ENCODE measurements at regions not wholly inside any gene's neighbourhood (a gene's known extent, or its start where the extent isn't known, plus 50 kb on each side); places are given as distances from the start of the nearest gene placed in this dataset.
"Not testable (repeated sequence)": the region's sequence is repeated elsewhere in the genome, so short reads cannot be mapped to it uniquely, and the experiment has no call there.

DNA sequence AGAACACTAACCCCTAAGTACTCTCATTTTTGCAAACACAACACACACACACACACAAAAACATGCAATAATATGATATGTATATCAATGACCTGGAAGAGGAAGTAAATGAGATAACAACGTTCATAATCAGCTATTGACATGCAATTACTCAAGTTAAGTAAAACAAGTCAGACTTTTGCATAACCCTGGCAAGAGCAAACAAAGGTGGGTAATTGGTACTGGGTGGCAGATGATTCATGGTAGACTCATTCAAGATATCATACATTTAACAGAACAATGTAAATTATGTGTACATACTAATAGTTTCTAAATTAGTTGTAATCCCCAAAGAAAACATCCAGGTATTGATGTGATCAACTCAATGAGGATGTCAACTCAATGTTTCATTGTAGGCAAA, 508.8 kb downstream of the DACH1 start:
- Histone ChIP-seq H3K9me3 (ENCODE audit: insufficient read depth, low read length) (no peaks in the 10 kb centered on the region), H3K9ac (ENCODE audit: insufficient read length, low read depth) (no peak overlapping the region), H3K4me1 (ENCODE audit: insufficient read depth, insufficient read length) (no peaks in the 10 kb centered on the region), H3K36me3 (ENCODE audit: insufficient read depth, insufficient read length, low read length) (no peaks in the 10 kb centered on the region), H3K4me3 (ENCODE audit: insufficient read length, low read depth) (no peak overlapping the region), H3K27me3 (ENCODE audit: insufficient read depth, insufficient read length) (no peaks in the 10 kb centered on the region)
- no peak for DNase-seq (ENCODE audit: low read depth, low spot score)
- no peak for TF ChIP-seq YY1 (IDR thresholded peaks at IDR 0.05; ENCODE audit: insufficient read depth, insufficient read length)
- TF ChIP-seq ZNF274 (IDR thresholded peaks at IDR 0.05; ENCODE audit: low read depth, low read length), result no peak
- no peak for TF ChIP-seq SUZ12 (IDR thresholded peaks at IDR 0.05; ENCODE audit: extremely low read depth, insufficient read depth, insufficient read length)

DNA sequence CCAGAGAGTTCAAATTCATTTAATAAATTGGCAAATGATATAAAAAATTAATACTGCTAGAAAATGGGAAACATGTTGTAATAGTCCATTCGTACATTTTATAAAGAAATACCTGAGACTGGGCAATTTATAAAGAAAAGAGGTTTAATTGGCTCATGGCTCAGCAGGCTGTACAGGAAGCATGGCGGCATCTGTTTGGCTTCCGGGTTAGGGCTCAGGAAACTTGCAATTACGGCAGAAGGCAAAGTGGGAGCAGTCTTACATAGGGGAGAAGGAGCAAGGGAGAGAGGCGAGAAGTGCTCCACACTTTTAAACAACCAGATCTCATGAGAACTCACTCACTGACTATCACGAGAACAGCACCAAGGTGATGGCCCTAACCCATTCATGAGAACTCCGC, 512.0 kb downstream of the DACH1 start:
- Histone ChIP-seq H3K9ac (ENCODE audit: insufficient read length, low read depth) (no peak overlapping the region), H3K4me3 (ENCODE audit: insufficient read length, low read depth) (no peak overlapping the region), H3K36me3 (ENCODE audit: insufficient read depth, insufficient read length, low read length) (no peaks in the 10 kb centered on the region), H3K27me3 (ENCODE audit: insufficient read depth, insufficient read length) (no peaks in the 10 kb centered on the region), H3K4me1 (ENCODE audit: insufficient read depth, insufficient read length) (no peaks in the 10 kb centered on the region), H3K9me3 (ENCODE audit: insufficient read depth, low read length) (no peaks in the 10 kb centered on the region)
- TF ChIP-seq ZNF274 (IDR thresholded peaks at IDR 0.05; ENCODE audit: low read depth, low read length), result no peak
- TF ChIP-seq YY1 (IDR thresholded peaks at IDR 0.05; ENCODE audit: insufficient read depth, insufficient read length), result no peak
- no peak for TF ChIP-seq SUZ12 (IDR thresholded peaks at IDR 0.05; ENCODE audit: extremely low read depth, insufficient read depth, insufficient read length)
- DNase-seq (ENCODE audit: low read depth, low spot score), result no peak

DNA sequence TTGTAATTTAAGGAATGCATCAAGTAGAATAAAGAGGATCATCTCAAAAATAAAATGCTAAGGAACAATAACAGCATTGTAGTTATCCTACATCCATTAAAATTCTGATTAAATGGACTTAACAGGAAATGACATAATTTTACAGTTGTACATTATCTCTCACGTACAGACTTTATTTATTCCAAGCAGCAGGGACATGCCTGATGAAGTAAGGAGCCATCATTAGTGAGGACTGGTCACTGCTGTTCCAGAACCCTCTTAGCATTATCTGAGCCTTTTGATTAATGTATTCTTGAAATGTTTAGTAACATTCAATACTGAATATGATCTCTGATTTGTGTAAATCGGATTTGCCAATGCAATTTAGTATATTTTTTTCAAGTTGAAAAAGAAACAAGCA, 516.1 kb downstream of the DACH1 start:
- Histone ChIP-seq H3K27me3 (ENCODE audit: insufficient read depth, insufficient read length) (no peaks in the 10 kb centered on the region), H3K36me3 (ENCODE audit: insufficient read depth, insufficient read length, low read length) (no peaks in the 10 kb centered on the region), H3K4me1 (ENCODE audit: insufficient read depth, insufficient read length) (no peaks in the 10 kb centered on the region), H3K4me3 (ENCODE audit: insufficient read length, low read depth) (no peak overlapping the region), H3K9me3 (ENCODE audit: insufficient read depth, low read length) (no peaks in the 10 kb centered on the region), H3K9ac (ENCODE audit: insufficient read length, low read depth) (no peak overlapping the region)
- no peak for TF ChIP-seq YY1 (IDR thresholded peaks at IDR 0.05; ENCODE audit: insufficient read depth, insufficient read length)
- TF ChIP-seq ZNF274 (IDR thresholded peaks at IDR 0.05; ENCODE audit: low read depth, low read length), result no peak
- no peak for TF ChIP-seq SUZ12 (IDR thresholded peaks at IDR 0.05; ENCODE audit: extremely low read depth, insufficient read depth, insufficient read length)
- DNase-seq (ENCODE audit: low read depth, low spot score), result no peak

DNA sequence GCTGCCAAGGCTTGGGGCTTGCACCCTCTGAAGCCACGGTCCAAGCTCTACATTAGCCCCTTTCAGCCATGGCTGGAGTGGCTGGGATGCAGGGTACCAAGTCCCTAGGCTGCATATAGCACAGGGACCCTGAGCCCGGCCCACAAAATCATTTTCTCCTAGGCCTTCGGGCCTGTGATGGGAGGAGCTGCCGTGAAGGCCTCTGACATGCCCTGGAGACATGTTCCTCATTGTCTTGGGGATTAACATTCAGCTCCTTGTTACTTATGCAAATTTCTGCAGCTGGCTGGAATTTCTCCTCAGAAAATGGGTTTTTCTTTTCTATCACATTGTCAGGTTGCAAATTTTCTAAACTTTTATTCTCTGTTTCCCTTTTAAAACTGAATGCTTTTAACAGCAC, 521.1 kb downstream of the DACH1 start:
- peak; percentile 5 for DNase-seq (ENCODE audit: low read depth, low spot score)
- not testable (repeated sequence) for H3K27me3 ChIP-seq (ENCODE audit: insufficient read depth, insufficient read length)

DNA sequence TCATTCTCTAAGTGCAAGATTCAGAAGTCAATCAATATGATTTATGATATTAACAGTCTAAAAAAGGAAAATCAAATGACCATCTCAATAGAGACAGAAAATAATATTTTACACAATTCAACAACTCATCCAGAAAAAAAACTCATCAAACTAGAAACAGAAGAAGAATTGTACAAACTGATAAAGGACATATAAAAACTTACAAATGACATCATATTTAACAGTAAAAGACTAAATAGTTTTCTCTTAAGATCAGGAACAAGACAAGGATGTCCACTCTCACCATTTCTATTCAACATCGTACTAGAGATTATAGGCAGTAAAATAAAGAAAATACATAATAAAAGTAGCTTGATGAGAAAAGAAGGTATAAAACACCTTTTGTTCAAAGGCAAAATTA, 527.3 kb downstream of the DACH1 start:
- H3K27me3 ChIP-seq (ENCODE audit: insufficient read depth, insufficient read length), result no peaks in the 10 kb centered on the region
- DNase-seq (ENCODE audit: low read depth, low spot score), result no peak
- H3K4me3 ChIP-seq (ENCODE audit: insufficient read length, low read depth), result no peak overlapping the region
- H3K9ac ChIP-seq (ENCODE audit: insufficient read length, low read depth), result no peak overlapping the region
- H3K9me3 ChIP-seq (ENCODE audit: insufficient read depth, low read length), result no peaks in the 10 kb centered on the region
- no peaks in the 10 kb centered on the region for H3K36me3 ChIP-seq (ENCODE audit: insufficient read depth, insufficient read length, low read length)
- TF ChIP-seq ZNF274 (IDR thresholded peaks at IDR 0.05; ENCODE audit: low read depth, low read length) (no peak), YY1 (IDR thresholded peaks at IDR 0.05; ENCODE audit: insufficient read depth, insufficient read length) (no peak)
- H3K4me1 ChIP-seq (ENCODE audit: insufficient read depth, insufficient read length), result no peaks in the 10 kb centered on the region

More for the DNA sequence above, 521.1 kb downstream of the DACH1 start:
- not testable (repeated sequence) for H3K9ac ChIP-seq (ENCODE audit: insufficient read length, low read depth); H3K4me1 ChIP-seq (ENCODE audit: insufficient read depth, insufficient read length); H3K9me3 ChIP-seq (ENCODE audit: insufficient read depth, low read length); H3K36me3 ChIP-seq (ENCODE audit: insufficient read depth, insufficient read length, low read length); H3K4me3 ChIP-seq (ENCODE audit: insufficient read length, low read depth)

DNA sequence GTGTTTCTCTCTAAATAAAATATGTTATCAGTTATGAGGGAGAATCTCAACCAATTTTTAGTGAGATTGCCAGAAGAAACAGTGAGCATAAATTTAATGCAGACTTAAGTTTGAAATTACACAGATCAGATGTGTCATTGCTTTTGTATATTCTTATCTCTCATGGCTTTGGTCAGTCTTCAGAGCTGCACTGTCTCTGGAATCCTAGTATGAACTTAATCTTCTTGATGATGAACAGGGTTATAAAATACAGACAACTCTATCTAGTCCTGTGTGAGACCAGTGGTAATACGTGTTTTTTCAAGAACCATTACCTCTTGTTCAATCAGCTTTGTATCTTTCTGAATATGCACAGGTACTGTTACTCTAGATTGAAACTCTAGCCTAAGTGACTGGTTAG, 528.0 kb downstream of the DACH1 start:
- Histone ChIP-seq H3K9ac (ENCODE audit: insufficient read length, low read depth) (no peak overlapping the region), H3K27me3 (ENCODE audit: insufficient read depth, insufficient read length) (no peaks in the 10 kb centered on the region), H3K36me3 (ENCODE audit: insufficient read depth, insufficient read length, low read length) (no peaks in the 10 kb centered on the region), H3K9me3 (ENCODE audit: insufficient read depth, low read length) (no peaks in the 10 kb centered on the region), H3K4me1 (ENCODE audit: insufficient read depth, insufficient read length) (no peaks in the 10 kb centered on the region), H3K4me3 (ENCODE audit: insufficient read length, low read depth) (no peak overlapping the region)
- TF ChIP-seq ZNF274 (IDR thresholded peaks at IDR 0.05; ENCODE audit: low read depth, low read length) (no peak), YY1 (IDR thresholded peaks at IDR 0.05; ENCODE audit: insufficient read depth, insufficient read length) (no peak), SUZ12 (IDR thresholded peaks at IDR 0.05; ENCODE audit: extremely low read depth, insufficient read depth, insufficient read length) (no peak)
- no peak for DNase-seq (ENCODE audit: low read depth, low spot score)

DNA sequence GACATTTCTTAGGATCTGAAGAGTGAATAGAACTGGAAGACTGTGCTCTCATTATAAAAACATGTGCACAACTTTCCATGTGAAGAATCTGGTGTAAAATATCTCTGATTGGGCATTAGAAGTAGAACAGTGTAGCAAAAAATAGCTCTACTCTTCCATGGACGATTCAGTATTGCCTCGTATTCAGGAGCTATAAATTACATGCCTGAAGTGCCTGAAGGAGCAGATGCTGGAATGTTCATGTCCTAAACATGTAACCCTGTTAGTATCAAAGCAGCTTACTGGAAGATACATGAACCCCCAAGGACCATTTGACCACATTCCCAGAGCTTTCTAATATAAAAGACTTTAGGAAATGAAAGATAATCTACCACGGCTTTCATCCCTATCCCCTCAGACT, 528.9 kb downstream of the DACH1 start:
- Histone ChIP-seq H3K4me3 (ENCODE audit: insufficient read length, low read depth) (no peak overlapping the region), H3K9me3 (ENCODE audit: insufficient read depth, low read length) (no peaks in the 10 kb centered on the region), H3K27me3 (ENCODE audit: insufficient read depth, insufficient read length) (no peaks in the 10 kb centered on the region), H3K4me1 (ENCODE audit: insufficient read depth, insufficient read length) (no peaks in the 10 kb centered on the region), H3K9ac (ENCODE audit: insufficient read length, low read depth) (no peak overlapping the region), H3K36me3 (ENCODE audit: insufficient read depth, insufficient read length, low read length) (no peaks in the 10 kb centered on the region)
- no peak for DNase-seq (ENCODE audit: low read depth, low spot score)
- no peak for TF ChIP-seq SUZ12 (IDR thresholded peaks at IDR 0.05; ENCODE audit: extremely low read depth, insufficient read depth, insufficient read length)
- TF ChIP-seq YY1 (IDR thresholded peaks at IDR 0.05; ENCODE audit: insufficient read depth, insufficient read length), result no peak
- TF ChIP-seq ZNF274 (IDR thresholded peaks at IDR 0.05; ENCODE audit: low read depth, low read length), result no peak

DNA sequence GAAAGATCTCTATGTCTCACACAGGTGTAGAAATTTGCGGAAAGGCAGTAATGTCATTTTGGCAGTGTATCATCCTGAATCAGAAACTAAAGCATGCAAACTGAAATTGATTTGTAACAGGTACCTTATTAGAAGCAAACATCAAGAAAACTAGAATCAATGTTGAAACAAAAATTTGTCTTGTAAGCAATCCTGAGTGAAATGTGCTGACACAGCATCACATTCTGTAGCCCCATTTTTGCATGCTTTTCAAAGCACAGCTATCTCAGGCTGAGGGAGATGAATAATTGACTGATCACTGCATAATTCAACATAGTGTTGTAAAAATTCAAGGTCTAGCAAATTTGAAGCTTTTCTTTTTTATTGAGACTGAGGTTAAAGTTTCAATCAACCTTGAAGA, 539.7 kb downstream of the DACH1 start:
- no peaks in the 10 kb centered on the region for H3K27me3 ChIP-seq (ENCODE audit: insufficient read depth, insufficient read length)
- DNase-seq (ENCODE audit: low read depth, low spot score), result no peak
- no peak overlapping the region for H3K4me3 ChIP-seq (ENCODE audit: insufficient read length, low read depth)
- no peaks in the 10 kb centered on the region for H3K9me3 ChIP-seq (ENCODE audit: insufficient read depth, low read length)
- no peaks in the 10 kb centered on the region for H3K4me1 ChIP-seq (ENCODE audit: insufficient read depth, insufficient read length)
- H3K9ac ChIP-seq (ENCODE audit: insufficient read length, low read depth), result no peak overlapping the region
- no peak for TF ChIP-seq ZNF274 (IDR thresholded peaks at IDR 0.05; ENCODE audit: low read depth, low read length)
- TF ChIP-seq SUZ12 (IDR thresholded peaks at IDR 0.05; ENCODE audit: extremely low read depth, insufficient read depth, insufficient read length), result no peak
- no peaks in the 10 kb centered on the region for H3K36me3 ChIP-seq (ENCODE audit: insufficient read depth, insufficient read length, low read length)
